Chondrocyte (in vitro differentiated cells): ENCODE measurements at regions not wholly inside any gene's neighbourhood (a gene's known extent, or its start where the extent isn't known, plus 50 kb on each side); places are given as distances from the start of the nearest gene placed in this dataset.

Experiments used
- DNase-seq: peaks from one replicate; pipeline ENCODE4 v3.0.0; 2021; ENCODE audit warnings: mixed read lengths, low spot score
- H3K27ac Mint-ChIP-seq: one replicate; pipeline ENCODE4 v1.8.0; 2021; ENCODE audit warnings: mild to moderate bottlenecking, moderate library complexity, mixed read lengths; ENCODE audit not compliant: unreplicated experiment
- H3K27me3 Mint-ChIP-seq: 2 replicates; pipeline ENCODE4 v1.8.0; 2021; ENCODE audit warnings: low read depth, mixed read lengths
- H3K36me3 Mint-ChIP-seq: 2 replicates; pipeline ENCODE4 v1.8.0; 2021; ENCODE audit warnings: low read depth, mixed read lengths
- H3K4me1 Mint-ChIP-seq: 2 replicates; pipeline ENCODE4 v1.8.0; 2021; ENCODE audit warnings: low read depth, mild to moderate bottlenecking, mixed read lengths
- H3K4me3 Mint-ChIP-seq: one replicate; pipeline ENCODE4 v1.8.0; 2021; ENCODE audit warnings: mild to moderate bottlenecking, moderate library complexity, mixed read lengths; ENCODE audit not compliant: unreplicated experiment
- H3K9me3 Mint-ChIP-seq: 2 replicates; pipeline ENCODE4 v1.8.0; 2021; ENCODE audit warnings: low read depth, mixed read lengths
- CTCF ChIP-seq: fragments of 200-600 bp; sonication (generic); IDR thresholded peaks from 2 replicates; pipeline ENCODE4 v1.5.0; 2021; ENCODE audit warnings: antibody characterized with exemption, mild to moderate bottlenecking, moderate library complexity

- Mint-ChIP-seq H3K4me1 (no peaks in the 10 kb centered on the region), H3K27me3 (no peaks in the 10 kb centered on the region), H3K36me3 (no peaks in the 10 kb centered on the region), H3K4me3 (no peak overlapping the region), H3K27ac (no peak overlapping the region), H3K9me3 (no peaks in the 10 kb centered on the region)
- no peak for TF ChIP-seq CTCF
- no peak for DNase-seq
Observed at GRCh38 chr13:55067946-55068345, 2039.3 kb downstream of the OLFM4 start.

DNA sequence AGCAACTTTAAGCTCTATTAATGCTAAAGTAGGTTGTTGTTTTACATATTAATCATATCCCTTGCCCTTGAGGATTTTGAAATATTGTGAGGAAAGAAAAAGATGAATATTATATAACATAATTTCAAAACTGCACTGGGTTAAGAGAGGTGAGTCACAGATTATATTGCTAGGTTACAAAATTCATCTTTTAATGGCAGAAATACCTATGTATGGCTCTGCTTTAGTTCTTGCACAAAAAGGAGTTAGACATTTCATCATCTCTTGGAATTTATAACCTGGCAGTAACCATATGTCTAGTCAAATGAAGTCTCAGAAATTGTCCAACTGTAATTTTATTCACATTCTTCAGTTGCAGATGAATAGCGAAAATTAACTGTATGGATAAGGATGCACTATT is 2041.1 kb downstream of the OLFM4 start:
- TF ChIP-seq CTCF, result no peak
- no peaks in the 10 kb centered on the region for H3K36me3 Mint-ChIP-seq
- no peaks in the 10 kb centered on the region for H3K9me3 Mint-ChIP-seq
- H3K4me1 Mint-ChIP-seq, result no peaks in the 10 kb centered on the region
- H3K4me3 Mint-ChIP-seq, result no peak overlapping the region
- no peaks in the 10 kb centered on the region for H3K27me3 Mint-ChIP-seq
- no peak overlapping the region for H3K27ac Mint-ChIP-seq
- no peak for DNase-seq

- H3K36me3 Mint-ChIP-seq, result no peaks in the 10 kb centered on the region
- DNase-seq, result no peak
- H3K9me3 Mint-ChIP-seq, result no peaks in the 10 kb centered on the region
- TF ChIP-seq CTCF, result no peak
- H3K4me3 Mint-ChIP-seq, result no peak overlapping the region
- H3K27me3 Mint-ChIP-seq, result no peaks in the 10 kb centered on the region
- no peaks in the 10 kb centered on the region for H3K4me1 Mint-ChIP-seq
- H3K27ac Mint-ChIP-seq, result no peak overlapping the region
Observed at GRCh38 chr13:55073000-55073399, 2044.4 kb downstream of the OLFM4 start.

- DNase-seq, result no peak
- Mint-ChIP-seq H3K36me3 (no peaks in the 10 kb centered on the region), H3K4me3 (no peak overlapping the region), H3K4me1 (no peaks in the 10 kb centered on the region), H3K27ac (no peak overlapping the region), H3K9me3 (peaks cover 2% of the 10 kb centered on the region), H3K27me3 (no peaks in the 10 kb centered on the region)
- no peak for TF ChIP-seq CTCF
Observed at GRCh38 chr13:55084630-55085029, 2056.0 kb downstream of the OLFM4 start.

- no peak overlapping the region for H3K27ac Mint-ChIP-seq
- no peaks in the 10 kb centered on the region for H3K4me1 Mint-ChIP-seq
- TF ChIP-seq CTCF, result no peak
- no peaks in the 10 kb centered on the region for H3K36me3 Mint-ChIP-seq
- DNase-seq, result no peak
- no peak overlapping the region for H3K4me3 Mint-ChIP-seq
- H3K9me3 Mint-ChIP-seq, result peaks cover 2% of the 10 kb centered on the region
- H3K27me3 Mint-ChIP-seq, result no peaks in the 10 kb centered on the region
Observed at GRCh38 chr13:55087085-55087484, 2053.6 kb upstream of the PRR20A start.
